ENCODE measurements at regions not wholly inside any gene's neighbourhood (a gene's known extent, or its start where the extent isn't known, plus 50 kb on each side); places are given as distances from the start of the nearest gene placed in this dataset.

- POLR2A ChIA-PET: no interaction called here
- Mint-ChIP-seq H3K27ac (no peak overlapping the region), H3K9me3 (peaks cover 6% of the 10 kb centered on the region), H3K36me3 (no peaks in the 10 kb centered on the region), H3K27me3 (no peaks in the 10 kb centered on the region), H3K4me3 (no peak overlapping the region), H3K4me1 (no peaks in the 10 kb centered on the region)
- ATAC-seq (ENCODE audit: low read depth) (no peak), DNase-seq (no peak)
Measured at GRCh38 chr4:62328526-62328925, 1128.4 kb downstream of the ADGRL3 start.

- no peak overlapping the region for H3K27ac Mint-ChIP-seq
- H3K27me3 Mint-ChIP-seq: no peaks in the 10 kb centered on the region
- H3K36me3 Mint-ChIP-seq: no peaks in the 10 kb centered on the region
- DNase-seq: no peak
- peaks cover 2% of the 10 kb centered on the region for H3K9me3 Mint-ChIP-seq
- H3K4me1 Mint-ChIP-seq: no peaks in the 10 kb centered on the region
- ATAC-seq (ENCODE audit: low read depth): no peak
- POLR2A ChIA-PET: no interaction called here
- H3K4me3 Mint-ChIP-seq: no peak overlapping the region
Measured at GRCh38 chr4:62327612-62328297, 1127.6 kb downstream of the ADGRL3 start.

- Mint-ChIP-seq H3K4me3 (no peak overlapping the region), H3K9me3 (no peaks in the 10 kb centered on the region), H3K27me3 (no peaks in the 10 kb centered on the region), H3K4me1 (no peaks in the 10 kb centered on the region), H3K36me3 (no peaks in the 10 kb centered on the region), H3K27ac (no peak overlapping the region)
- ATAC-seq (ENCODE audit: low read depth): no peak
- DNase-seq: no peak
- POLR2A ChIA-PET: no interaction called here
Measured at GRCh38 chr4:62324215-62324614, 1124.1 kb downstream of the ADGRL3 start.

- Mint-ChIP-seq H3K27me3 (no peaks in the 10 kb centered on the region), H3K9me3 (peaks cover 4% of the 10 kb centered on the region), H3K36me3 (no peaks in the 10 kb centered on the region), H3K4me1 (no peaks in the 10 kb centered on the region), H3K27ac (no peak overlapping the region), H3K4me3 (no peak overlapping the region)
- no peak for ATAC-seq (ENCODE audit: low read depth)
- POLR2A ChIA-PET: no interaction called here
- DNase-seq: no peak
Measured at GRCh38 chr4:62320612-62321011, 1120.5 kb downstream of the ADGRL3 start.

GRCh38 chr4:62302710-62303109 is 1102.6 kb downstream of the ADGRL3 start:
- Mint-ChIP-seq H3K9me3 (peaks cover 5% of the 10 kb centered on the region), H3K27ac (no peak overlapping the region), H3K27me3 (no peaks in the 10 kb centered on the region), H3K4me3 (no peak overlapping the region), H3K4me1 (no peaks in the 10 kb centered on the region), H3K36me3 (no peaks in the 10 kb centered on the region)
- DNase-seq (no peak), ATAC-seq (ENCODE audit: low read depth) (no peak)
- POLR2A ChIA-PET: no interaction called here

GRCh38 chr4:62301500-62301899 is 1101.4 kb downstream of the ADGRL3 start:
- ATAC-seq (ENCODE audit: low read depth) (no peak), DNase-seq (no peak)
- POLR2A ChIA-PET: no interaction called here
- Mint-ChIP-seq H3K9me3 (peaks cover 10% of the 10 kb centered on the region), H3K36me3 (no peaks in the 10 kb centered on the region), H3K4me1 (no peaks in the 10 kb centered on the region), H3K4me3 (no peak overlapping the region), H3K27ac (no peak overlapping the region), H3K27me3 (no peaks in the 10 kb centered on the region)

GRCh38 chr4:62293551-62293950 is 1093.4 kb downstream of the ADGRL3 start:
- DNase-seq (no peak), ATAC-seq (ENCODE audit: low read depth) (no peak)
- Mint-ChIP-seq H3K27ac (no peak overlapping the region), H3K4me3 (no peak overlapping the region), H3K9me3 (peaks cover 5% of the 10 kb centered on the region), H3K27me3 (no peaks in the 10 kb centered on the region), H3K36me3 (no peaks in the 10 kb centered on the region), H3K4me1 (no peaks in the 10 kb centered on the region)
- POLR2A ChIA-PET: no interaction called here

GRCh38 chr4:62292911-62293310 is 1092.8 kb downstream of the ADGRL3 start:
- POLR2A ChIA-PET: no interaction called here
- Mint-ChIP-seq H3K4me1 (no peaks in the 10 kb centered on the region), H3K36me3 (no peaks in the 10 kb centered on the region), H3K4me3 (no peak overlapping the region), H3K27me3 (no peaks in the 10 kb centered on the region), H3K9me3 (peaks cover 5% of the 10 kb centered on the region), H3K27ac (no peak overlapping the region)
- no peak for ATAC-seq (ENCODE audit: low read depth)
- no peak for DNase-seq

GRCh38 chr4:62288808-62289541 is 1088.8 kb downstream of the ADGRL3 start:
- H3K9me3 Mint-ChIP-seq: no peaks in the 10 kb centered on the region

GRCh38 chr4:62285026-62285425 is 1084.9 kb downstream of the ADGRL3 start:
- H3K27me3 Mint-ChIP-seq: no peaks in the 10 kb centered on the region
- no peak overlapping the region for H3K27ac Mint-ChIP-seq
- H3K36me3 Mint-ChIP-seq: no peaks in the 10 kb centered on the region
- ATAC-seq (ENCODE audit: low read depth) (no peak), DNase-seq (no peak)
- H3K4me3 Mint-ChIP-seq: no peak overlapping the region
- no peaks in the 10 kb centered on the region for H3K4me1 Mint-ChIP-seq
- POLR2A ChIA-PET: no interaction called here
- H3K9me3 Mint-ChIP-seq: peaks cover 5% of the 10 kb centered on the region

More at GRCh38 chr4:62288808-62289541, 1088.8 kb downstream of the ADGRL3 start:
- Mint-ChIP-seq H3K4me3 (no peak overlapping the region), H3K27ac (no peak overlapping the region), H3K27me3 (no peaks in the 10 kb centered on the region), H3K36me3 (no peaks in the 10 kb centered on the region), H3K4me1 (no peaks in the 10 kb centered on the region)
- DNase-seq (no peak), ATAC-seq (ENCODE audit: low read depth) (no peak)
- POLR2A ChIA-PET: no interaction called here

- no peak overlapping the region for H3K27ac Mint-ChIP-seq
- ATAC-seq (ENCODE audit: low read depth) (no peak), DNase-seq (no peak)
- POLR2A ChIA-PET: no interaction called here
- H3K4me1 Mint-ChIP-seq: no peaks in the 10 kb centered on the region
- no peaks in the 10 kb centered on the region for H3K36me3 Mint-ChIP-seq
- no peak overlapping the region for H3K4me3 Mint-ChIP-seq
- H3K27me3 Mint-ChIP-seq: no peaks in the 10 kb centered on the region
- H3K9me3 Mint-ChIP-seq: peaks cover 8% of the 10 kb centered on the region
Measured at GRCh38 chr4:62279689-62280088, 1079.6 kb downstream of the ADGRL3 start.

GRCh38 chr4:62275470-62275869 is 1075.3 kb downstream of the ADGRL3 start:
- Mint-ChIP-seq H3K27ac (no peak overlapping the region), H3K4me1 (no peaks in the 10 kb centered on the region), H3K27me3 (no peaks in the 10 kb centered on the region), H3K9me3 (peaks cover 3% of the 10 kb centered on the region), H3K4me3 (no peak overlapping the region), H3K36me3 (no peaks in the 10 kb centered on the region)
- POLR2A ChIA-PET: no interaction called here
- DNase-seq (no peak), ATAC-seq (ENCODE audit: low read depth) (no peak)

GRCh38 chr4:62274782-62275181 is 1074.7 kb downstream of the ADGRL3 start:
- no peak for DNase-seq
- Mint-ChIP-seq H3K4me1 (no peaks in the 10 kb centered on the region), H3K9me3 (peaks cover 3% of the 10 kb centered on the region), H3K27me3 (no peaks in the 10 kb centered on the region), H3K27ac (no peak overlapping the region), H3K4me3 (no peak overlapping the region), H3K36me3 (no peaks in the 10 kb centered on the region)
- POLR2A ChIA-PET: no interaction called here
- no peak for ATAC-seq (ENCODE audit: low read depth)

- ATAC-seq (ENCODE audit: low read depth): no peak
- no peaks in the 10 kb centered on the region for H3K4me1 Mint-ChIP-seq
- no peaks in the 10 kb centered on the region for H3K27me3 Mint-ChIP-seq
- no peak overlapping the region for H3K27ac Mint-ChIP-seq
- H3K36me3 Mint-ChIP-seq: no peaks in the 10 kb centered on the region
- no peak overlapping the region for H3K4me3 Mint-ChIP-seq
- DNase-seq: no peak
- H3K9me3 Mint-ChIP-seq: no peaks in the 10 kb centered on the region
- POLR2A ChIA-PET: no interaction called here
Measured at GRCh38 chr4:62271107-62271506, 1071.0 kb downstream of the ADGRL3 start.

All from activated naive CD8-positive, alpha-beta T cell treated with anti-CD3 and anti-CD28 coated beads, Interleukin-2, amount 10 ng/mL, durations not matched to agents 7 days and 5 days (primary cell).